GM19351 (cell line): ENCODE measurements at regions not wholly inside any gene's neighbourhood (a gene's known extent, or its start where the extent isn't known, plus 50 kb on each side); places are given as distances from the start of the nearest gene placed in this dataset.

Source experiments
- ATAC-seq: cut with Tn5 transposase; IDR thresholded peaks from one replicate; pipeline ENCODE4 v1.9.1; 2021; ENCODE audit warnings: mild to moderate bottlenecking, moderate library complexity; ENCODE audit not compliant: unreplicated experiment

DNA sequence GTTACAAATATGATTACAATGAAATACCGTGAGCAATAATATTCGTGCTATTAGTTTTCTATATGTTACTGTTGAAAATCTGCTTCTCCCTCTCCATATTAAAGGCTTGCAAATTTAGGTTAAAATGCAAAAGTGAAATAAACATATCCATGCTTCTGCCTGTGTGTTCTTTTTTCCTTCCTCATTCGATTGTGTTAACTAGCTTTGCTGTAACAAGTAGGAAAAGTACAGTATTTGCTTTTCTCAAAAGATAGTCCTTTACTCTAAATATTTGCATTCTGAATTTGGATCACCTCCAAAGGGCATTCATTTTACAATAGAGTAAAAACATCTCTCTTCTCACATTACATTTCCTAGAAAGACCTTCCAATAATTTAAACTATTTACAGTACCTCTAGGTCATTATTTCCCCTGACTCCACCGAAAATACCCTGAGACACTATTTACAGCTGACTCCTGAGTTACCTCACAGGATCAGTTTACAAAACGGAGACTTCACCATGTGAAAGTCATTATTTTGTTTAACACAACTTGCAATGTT is 835.0 kb upstream of the FANCL start:
- no peak for ATAC-seq

DNA sequence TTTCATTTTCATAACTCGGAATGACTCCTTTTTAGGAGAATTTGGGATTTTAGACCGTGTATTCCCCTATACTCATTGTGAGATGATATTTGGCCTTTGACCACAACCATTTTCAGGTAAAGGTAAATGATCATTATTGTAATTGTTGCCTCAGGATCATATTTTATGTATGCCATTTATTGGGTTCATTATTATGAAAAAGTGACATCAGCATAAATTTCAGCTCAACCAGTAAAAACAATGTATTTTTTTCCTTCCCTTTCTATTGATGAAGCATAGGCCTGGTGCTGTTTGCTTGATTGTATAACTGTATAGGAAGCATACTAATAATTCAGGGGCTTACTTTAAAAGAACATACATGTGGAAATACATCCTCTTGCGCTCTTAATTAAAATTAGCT is 832.9 kb upstream of the FANCL start:
- ATAC-seq, result no peak

DNA sequence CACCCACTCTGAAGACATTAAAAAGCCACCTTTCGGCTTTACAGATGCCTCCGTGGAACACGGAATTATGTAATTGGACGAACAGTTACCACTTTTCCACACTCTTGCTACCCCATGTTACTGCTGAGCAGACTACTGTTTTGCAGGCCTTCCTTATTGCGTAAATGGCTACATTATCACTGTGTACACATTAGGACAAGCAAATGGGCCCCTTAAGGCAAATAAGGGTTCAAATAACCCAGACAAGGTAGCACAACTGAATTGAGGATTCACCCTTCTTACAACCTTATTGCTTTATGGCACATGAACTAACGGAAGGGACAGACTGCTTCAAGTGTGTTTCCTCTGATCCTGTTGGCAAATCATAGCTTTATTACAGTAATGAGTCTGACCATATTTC is 832.2 kb upstream of the FANCL start:
- no peak for ATAC-seq

GRCh38 chr2:59068255-59068654 is 827.1 kb upstream of the FANCL start:
- no peak for ATAC-seq

DNA sequence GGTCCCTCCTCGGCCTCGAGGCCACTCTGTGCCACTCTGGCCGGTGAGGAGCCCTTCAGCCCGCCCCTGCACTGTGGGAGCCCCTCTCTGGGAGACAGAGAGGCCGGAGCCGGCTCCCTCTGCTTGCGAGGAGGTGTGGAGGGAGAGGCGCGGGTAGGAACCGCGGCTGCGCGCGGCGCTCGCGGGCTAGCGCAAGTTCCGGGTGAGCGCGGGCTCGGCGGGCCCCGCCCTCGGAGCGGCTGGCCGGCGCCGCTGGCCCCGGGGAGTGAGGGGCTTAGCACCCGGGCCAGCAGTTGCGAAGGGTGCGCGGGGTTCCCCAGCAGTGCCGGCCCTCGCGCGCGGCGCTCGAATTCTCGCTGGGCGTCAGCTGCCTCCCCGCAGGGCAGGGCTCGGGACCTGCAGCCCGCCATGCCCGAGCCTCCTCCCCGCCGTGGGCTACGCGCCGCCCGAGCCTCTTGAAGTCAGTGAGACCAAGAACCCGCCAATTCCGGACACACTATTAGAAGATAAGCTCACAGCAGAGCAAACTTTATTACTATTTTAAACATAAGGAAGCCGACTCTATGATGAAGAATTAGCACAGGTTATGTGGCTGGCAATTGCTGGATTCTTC is 825.8 kb upstream of the FANCL start:
- no peak for ATAC-seq

DNA sequence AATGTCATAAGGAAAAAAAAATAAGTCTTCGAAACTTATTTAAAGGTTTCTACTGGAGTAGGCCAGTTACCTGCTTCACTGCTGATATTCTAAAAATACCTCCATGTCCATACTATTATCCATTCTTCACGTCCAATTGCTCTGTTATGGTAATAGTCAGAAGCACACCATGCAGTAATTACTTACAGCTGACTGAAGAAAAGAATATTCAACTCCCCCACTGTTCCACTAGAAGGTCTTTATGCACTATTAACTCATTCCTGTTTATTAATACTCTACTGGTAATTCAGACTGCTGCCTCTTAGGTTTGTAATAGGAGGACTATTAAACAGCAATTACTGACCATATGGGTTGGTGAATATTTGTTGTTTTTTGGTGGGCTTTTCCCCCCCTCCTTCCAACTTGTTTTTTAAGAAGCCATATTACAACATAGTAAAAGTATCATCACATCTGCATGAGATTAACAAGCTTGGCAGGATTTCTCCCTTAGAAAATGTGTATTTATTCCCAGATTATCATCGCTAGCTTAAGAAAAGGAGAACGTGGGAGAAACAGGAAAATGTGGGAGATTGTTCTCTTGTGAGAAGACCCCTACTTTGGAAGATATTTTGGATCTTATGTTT is 806.4 kb upstream of the FANCL start:
- ATAC-seq, result no peak

DNA sequence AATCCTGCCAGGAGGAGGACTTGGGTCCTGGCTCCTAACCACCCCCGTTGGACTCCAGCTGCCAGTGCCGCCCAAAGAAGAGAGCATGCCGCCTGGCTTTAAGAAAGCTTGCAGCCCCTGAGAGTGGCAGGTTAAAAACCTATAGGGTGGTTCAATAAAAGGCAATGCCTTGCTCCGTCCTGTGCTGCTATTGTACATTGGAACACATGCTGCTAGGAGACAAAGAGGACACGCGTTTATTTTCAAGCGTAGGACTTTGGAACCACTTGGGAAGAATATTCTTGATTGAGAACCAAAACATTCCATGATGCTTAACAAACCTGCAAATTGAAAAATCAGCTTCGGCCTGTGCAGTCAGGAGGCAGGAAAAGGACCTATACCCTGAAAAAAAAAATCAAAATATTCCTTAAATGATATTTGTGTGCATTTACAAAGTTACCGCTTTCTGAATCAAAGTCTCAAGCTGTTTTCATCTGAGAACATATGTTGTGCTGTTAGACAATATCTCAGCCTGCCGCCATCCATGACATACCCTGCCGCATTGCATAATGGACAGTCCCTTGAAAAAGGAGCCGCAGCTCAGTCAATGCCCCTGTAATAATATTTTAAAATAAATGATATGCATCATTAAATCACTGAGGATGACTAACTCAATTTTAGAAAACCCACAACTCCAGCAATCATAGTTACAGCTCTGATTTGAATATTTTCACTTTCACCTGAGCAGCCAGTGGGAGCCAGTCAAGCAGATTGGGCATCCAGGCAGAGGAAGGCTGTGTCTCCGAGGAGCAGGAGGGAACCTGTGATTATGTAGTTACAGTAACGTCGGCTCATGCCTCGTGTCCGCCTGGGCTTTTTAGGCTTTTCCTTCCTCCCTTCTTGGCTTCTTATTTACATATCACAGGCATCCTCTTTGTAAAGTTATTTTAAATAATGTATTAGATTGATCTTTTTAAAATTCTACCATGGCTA is 805.6 kb upstream of the FANCL start:
- no peak for ATAC-seq

DNA sequence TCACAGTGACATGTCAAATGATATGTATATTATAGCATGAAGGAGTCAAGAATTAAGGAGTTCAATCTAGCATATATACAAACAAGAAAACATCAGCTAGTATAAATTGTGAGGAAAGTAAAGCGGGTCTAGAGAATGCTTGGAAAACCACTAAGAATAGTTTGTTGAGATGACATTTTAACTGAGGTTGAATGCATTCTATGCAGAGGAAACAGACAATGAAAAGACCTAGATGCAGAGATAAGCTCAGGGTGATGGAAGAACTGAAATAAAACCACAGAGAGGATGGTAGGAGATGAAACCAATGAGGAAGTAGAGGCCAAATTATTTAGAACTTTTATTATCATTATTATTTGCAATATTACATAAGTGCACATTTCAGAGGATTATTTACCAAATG is 803.6 kb upstream of the FANCL start:
- no peak for ATAC-seq

DNA sequence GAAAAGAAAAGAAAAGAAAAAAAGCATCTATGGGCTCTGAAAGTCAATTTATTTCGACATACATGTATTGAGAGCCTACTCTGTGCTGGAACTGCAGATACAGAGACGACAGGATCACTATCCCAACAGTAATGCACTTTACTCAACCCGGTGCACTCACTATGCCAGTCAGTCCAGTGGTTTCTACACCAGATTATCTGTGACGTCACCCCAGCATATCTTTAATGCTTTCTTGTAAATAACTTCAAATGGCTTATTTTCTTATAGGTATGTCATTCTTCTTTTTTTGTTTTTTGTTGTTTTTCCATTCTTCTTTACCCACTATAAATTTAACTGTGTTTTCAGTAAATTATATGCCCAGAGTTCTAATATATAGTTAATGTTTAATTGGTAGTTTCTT is 800.0 kb upstream of the FANCL start:
- ATAC-seq, result no peak

DNA sequence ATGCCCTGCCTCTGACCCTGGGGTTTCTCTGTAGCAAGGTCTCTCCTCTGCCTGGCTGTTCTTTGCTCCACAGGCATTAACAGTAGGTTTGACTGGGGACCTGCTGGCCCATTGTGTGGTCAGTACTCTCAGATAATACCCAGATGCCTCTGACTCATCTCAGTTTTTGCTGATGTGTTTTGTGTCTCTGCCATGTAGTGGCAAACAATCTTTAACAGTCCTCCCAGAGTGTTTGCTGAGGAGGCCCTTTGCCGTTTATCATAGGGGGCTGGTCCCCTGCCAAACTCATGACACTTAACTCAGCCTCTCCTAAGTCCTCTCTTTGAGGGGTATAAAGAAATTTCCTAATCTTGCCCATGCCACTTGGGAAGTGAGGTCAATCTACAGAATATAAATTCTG is 793.7 kb upstream of the FANCL start:
- ATAC-seq, result no peak

DNA sequence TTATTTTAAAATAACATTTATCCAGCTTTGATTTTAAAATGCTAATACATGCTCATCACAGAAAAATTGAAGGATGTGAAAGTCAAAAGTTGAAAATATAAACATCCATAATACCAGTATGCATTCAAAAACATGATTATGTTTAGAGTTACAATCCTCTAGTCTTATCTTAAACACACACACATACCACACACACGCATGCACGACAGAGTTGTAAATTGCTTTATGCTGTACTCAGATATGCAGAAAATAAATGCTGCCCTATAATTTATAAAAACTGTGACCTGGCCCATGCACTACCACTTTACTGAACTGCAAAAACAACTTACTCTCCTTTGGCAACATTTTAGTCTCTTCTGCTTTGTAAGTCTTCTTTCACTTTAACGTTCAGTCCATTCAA is 793.0 kb upstream of the FANCL start:
- no peak for ATAC-seq

DNA sequence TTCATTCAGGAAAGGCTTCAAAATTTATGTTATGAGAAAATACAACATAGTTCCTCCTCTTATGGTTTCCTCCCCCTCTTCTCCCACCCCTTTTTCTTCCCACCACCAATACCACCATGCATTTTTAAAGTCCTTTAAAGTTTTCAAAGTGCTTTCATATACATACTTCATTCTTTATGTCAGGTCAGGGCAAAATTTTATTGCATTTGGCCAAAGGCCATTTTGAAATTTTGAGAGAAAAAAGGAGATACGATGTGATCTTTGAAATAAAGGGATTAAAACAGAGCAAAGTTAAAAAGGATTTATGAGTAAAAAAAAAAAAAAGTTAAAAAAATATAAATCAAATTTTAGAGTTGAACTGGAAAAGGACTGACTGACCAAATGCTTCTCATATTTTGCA is 792.5 kb upstream of the FANCL start:
- ATAC-seq, result no peak

GRCh38 chr2:59032499-59032898 is 791.4 kb upstream of the FANCL start:
- ATAC-seq, result no peak

GRCh38 chr2:59029058-59029457 is 787.9 kb upstream of the FANCL start:
- no peak for ATAC-seq

GRCh38 chr2:59027320-59027719 is 786.2 kb upstream of the FANCL start:
- ATAC-seq, result no peak

DNA sequence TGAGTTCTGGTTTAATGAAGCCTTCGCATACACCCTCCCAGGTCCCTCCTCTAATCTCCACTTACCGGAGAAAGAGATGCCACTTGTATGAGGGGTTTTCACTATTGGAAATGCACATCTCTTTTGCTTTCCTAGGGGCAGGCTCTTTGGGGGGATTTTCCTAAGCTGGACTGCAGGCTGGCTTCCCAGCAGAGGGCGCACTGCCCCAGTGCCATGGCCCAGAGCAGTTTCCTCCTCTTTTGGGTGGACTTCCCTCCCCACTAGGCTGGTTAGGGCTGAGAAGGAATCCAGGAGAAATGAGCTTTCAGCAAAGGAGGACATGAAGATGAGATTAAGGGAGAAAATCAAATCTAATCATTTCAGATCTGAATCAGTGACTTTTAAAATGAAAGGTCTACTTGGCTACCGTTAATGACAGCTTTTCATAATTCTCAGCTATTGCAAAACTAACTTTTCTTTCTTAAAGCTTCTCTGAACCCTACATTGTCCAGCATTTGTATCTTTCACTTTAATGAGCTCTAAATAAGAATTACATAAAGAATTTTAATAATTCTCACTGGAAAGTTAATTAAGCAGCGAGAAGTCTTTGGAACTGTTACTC is 784.1 kb upstream of the FANCL start:
- ATAC-seq, result peak; percentile 83

GRCh38 chr2:59021786-59022185 is 780.7 kb upstream of the FANCL start:
- no peak for ATAC-seq

- ATAC-seq, result no peak
Observed at GRCh38 chr2:59019566-59020159, 778.5 kb upstream of the FANCL start.

- ATAC-seq, result no peak
Observed at GRCh38 chr2:59018737-59019136, 777.6 kb upstream of the FANCL start.

- ATAC-seq, result no peak
Observed at GRCh38 chr2:59015027-59015426, 773.9 kb upstream of the FANCL start.

DNA sequence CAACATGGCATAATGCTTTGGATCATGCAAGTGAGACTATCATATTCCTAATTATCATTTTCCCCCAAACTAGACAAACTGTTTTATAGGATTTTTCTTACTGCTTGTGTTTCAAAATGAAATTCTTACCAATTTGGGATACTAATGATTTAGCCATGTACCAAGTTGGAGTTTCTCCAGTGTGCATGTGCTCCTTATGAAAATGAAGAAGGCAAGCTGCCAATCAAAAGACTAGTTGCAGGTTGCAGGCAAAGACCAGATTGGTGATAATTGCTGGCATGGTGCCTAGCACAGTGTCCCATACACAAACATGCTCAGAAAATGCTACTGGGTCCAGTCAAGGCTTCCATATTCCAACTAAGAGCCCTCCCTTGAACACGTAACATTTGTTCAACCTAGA is 771.8 kb upstream of the FANCL start:
- ATAC-seq, result no peak
